HG02885 (cell line): ENCODE measurements at regions not wholly inside any gene's neighbourhood (a gene's known extent, or its start where the extent isn't known, plus 50 kb on each side); places are given as distances from the start of the nearest gene placed in this dataset.
"Not testable (repeated sequence)": the region's sequence is repeated elsewhere in the genome, so short reads cannot be mapped to it uniquely, and the experiment has no call there.

Experiments used
- ATAC-seq: cut with Tn5 transposase; IDR thresholded peaks from one replicate; pipeline ENCODE4 v1.9.1; 2021; ENCODE audit warnings: mild to moderate bottlenecking; ENCODE audit not compliant: unreplicated experiment, poor library complexity

DNA sequence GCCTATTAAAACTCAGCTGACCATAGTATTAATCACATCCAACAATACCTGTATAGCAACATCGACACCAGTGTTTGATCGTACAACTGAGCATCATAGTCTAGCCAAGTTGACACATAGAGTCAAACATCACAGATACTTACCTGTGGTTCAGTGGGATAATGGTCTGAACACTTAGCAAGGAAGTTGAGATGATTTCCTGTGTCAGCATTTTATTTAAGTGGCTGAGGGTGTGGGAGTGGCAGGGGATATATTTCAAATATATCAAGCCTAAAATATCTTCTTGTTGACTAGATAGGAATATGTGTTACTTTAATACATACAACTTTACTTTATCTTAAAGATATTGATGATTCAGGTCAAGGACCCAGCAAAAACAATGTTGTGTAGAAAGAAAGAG, 1038.6 kb downstream of the TSN start:
- no peak for ATAC-seq

GRCh38 chr2:122795763-122796162, 1040.3 kb downstream of the TSN start:
- no peak for ATAC-seq

- ATAC-seq = no peak
Measured at GRCh38 chr2:122799391-122799790, 1043.9 kb downstream of the TSN start.

DNA sequence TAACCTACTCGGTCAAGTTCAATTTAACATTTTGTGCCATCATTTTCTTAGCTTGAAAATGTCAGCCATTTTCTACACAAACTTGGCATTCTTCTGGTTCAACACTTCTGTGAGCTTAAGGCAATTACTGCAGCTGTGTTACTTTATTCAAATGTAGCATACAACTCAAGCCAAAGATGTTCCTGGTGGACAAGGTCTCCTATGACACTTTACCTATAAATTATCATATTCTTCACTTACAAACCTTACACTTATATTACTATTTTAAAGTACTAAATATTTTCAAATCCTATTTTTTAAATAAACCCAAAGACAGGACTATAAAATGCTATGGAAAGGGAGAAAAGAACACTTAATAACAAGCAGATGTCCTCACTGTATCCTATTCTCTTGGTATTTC, 1045.3 kb downstream of the TSN start:
- no peak for ATAC-seq

- no peak for ATAC-seq
Measured at GRCh38 chr2:122804494-122804893, 1049.0 kb downstream of the TSN start.

DNA sequence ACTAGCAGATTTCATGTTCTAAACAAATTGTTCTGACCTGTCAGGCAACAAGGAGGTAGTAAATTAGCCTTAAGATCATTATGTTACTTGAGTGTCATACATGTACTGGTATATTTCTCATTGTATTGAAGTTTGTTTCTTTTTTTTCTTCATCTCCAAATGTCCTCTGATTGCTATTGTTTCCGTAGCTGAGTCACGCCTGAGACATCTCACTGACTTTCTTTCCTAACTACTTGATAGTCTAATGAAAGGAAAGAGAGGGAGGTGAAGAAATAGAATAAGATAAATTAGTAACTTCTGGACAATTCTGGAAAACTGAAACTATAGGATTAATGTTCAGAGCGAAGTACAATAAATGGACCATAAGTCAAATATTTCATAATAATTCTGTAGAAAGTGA, 1049.9 kb downstream of the TSN start:
- no peak for ATAC-seq

DNA sequence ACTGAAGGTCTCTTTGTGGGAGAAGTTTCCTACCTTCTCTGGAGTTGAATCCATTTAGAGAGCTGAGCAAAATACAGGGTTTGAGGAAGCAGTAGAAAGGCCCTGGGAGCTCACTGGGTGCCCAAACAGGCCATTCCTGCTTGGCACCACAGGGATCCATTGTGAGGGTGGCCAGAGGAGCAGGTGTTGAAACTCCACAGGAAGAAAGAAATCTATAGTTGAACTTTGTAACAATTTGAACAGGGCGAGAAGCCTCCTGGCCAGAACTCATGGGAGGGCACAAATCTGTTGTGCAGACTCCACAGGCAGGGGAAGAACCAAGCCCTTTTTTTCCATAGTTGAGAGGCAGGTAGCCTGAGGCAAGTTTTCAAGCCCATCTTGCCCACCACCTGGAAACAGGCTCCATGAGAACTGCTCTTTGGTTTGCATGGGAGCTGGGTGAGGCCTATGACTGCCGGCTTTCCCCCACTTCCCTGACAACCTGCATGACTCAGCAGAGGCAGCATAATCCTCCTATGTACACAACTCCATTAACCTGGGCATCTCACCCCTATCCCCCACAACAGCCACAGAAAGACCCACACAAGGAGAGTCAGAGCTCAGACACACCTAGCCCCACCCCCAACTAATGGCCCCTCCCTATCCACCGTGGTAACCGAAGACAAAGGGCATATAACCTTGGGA, 1053.0 kb downstream of the TSN start:
- no peak for ATAC-seq

- ATAC-seq = not testable (repeated sequence)
Measured at GRCh38 chr2:122812214-122812613, 1056.8 kb downstream of the TSN start.

DNA sequence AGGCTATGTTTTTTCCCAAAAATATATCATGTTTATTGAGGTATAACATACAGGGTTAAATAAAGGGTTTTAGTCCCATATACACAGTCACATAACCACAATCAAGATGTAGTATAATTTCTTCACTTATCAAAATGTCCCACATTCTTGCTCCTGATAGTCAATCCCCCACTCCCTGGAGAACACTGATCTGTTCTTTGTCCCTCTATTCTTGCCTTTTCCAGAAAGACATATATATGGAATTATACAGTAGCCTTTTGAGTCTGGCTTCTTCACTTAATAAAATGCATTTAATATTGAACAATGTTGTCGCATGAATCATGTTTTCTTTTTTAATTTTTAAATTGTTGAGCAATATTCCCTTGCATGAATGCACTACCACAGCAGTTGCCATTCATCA, 1059.7 kb downstream of the TSN start:
- no peak for ATAC-seq

DNA sequence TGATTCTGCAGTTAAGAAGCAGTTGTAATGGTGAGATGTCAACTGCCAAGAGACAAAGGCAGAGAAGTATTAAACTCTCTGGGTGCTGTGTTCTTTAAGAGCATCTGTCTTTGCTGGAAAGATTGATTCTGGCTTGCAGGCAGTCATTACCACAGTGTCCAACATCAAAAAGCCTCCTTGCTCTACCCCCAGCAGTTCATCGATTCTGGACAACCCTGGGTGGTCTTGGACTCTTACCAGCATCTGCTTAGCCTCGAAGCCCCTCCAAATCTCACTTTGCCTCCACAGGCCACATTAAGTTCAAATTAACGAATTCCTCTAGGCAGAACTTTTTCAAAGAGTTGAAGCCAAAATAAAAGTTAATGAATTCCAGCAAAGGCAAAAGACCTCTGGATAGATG, 1061.4 kb downstream of the TSN start:
- ATAC-seq = no peak

- no peak for ATAC-seq
Measured at GRCh38 chr2:122822319-122822718, 1066.9 kb downstream of the TSN start.

DNA sequence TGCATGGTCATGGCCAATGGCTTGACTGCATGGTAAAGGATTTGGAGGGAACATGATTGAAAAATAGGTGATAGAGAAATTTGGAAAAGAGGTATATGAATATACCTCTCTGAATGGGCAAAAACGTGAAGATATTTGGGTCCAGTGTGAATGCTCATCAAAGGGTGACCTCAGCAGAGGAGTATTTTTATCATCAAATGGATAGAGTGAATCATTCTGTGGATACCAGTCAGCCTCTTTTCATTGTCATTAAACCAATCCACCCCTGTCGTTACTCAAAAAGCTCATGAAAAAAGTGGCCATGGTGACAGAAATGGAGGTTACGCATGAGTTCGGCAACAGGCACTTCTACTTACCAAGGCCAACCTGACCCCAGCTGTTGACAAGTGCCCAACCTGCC, 1074.7 kb downstream of the TSN start:
- ATAC-seq = no peak

GRCh38 chr2:122831649-122832048, 1076.2 kb downstream of the TSN start:
- ATAC-seq = no peak

- ATAC-seq = no peak
Measured at GRCh38 chr2:122843503-122843902, 1088.1 kb downstream of the TSN start.

GRCh38 chr2:122851161-122851560, 1095.7 kb downstream of the TSN start:
- ATAC-seq = no peak

DNA sequence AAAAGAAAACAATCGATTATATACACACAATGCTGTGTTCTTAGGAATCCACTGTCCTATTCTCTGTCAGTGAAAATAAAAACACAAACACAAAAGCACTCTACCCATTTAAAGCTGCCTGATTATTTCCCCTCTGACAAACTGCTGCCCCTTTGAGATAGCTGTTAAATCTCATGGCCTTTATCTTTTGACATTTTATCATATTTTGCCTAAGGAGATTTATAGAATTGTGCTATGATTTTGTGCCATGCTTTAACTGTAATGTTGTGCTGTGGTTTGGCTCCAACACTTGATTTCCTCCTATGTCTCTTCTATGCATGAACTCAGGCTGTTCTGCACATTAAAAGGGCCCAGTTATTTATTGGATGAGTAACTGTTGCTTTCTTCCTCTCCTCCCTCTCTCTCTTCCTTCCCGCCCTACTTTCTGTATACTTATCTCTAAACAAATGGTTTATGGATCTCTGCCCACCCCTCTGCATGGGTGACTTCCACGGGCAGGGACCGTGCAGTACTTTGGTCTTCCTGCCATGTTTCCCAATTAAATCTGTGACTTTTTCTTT, 1096.6 kb downstream of the TSN start:
- no peak for ATAC-seq

DNA sequence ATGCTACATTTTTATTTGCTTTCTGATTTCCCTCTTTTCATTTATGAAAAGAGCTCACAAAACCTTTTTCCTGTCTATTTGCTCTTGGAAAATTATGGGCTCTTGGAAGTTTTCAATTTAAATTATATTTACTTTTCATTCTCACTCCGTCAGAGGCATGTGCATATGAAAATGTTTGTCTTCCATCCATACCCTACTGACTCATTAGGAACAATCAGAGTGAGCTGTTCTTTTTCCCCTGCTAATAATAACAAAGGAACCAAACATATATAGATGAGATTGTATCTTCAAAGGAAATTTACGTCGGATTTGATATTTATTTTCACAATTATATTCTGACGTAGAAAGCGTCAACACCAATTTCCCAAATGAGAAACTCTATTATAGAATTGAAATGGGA, 1101.2 kb downstream of the TSN start:
- ATAC-seq = no peak

GRCh38 chr2:122858075-122858702, 1102.7 kb downstream of the TSN start:
- no peak for ATAC-seq

DNA sequence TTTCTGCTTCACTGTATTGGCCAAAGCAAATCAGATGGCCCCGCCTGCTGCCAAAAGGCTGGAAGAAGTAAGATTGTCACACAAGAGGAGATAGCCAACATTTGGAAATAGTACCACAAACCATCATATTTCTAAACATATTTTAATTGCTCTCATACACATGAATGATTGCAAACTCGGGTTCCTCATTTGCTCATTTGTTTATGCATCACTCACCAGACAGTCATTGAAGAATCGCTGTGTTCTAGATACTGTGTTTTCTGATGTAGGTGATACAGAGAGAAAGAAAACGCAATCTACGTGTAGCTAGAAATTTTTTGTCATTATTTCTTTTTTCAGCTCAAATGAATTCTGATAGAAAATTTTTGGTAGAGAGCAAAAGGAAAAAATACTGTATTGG, 1103.4 kb downstream of the TSN start:
- ATAC-seq = no peak

GRCh38 chr2:122859260-122859659, 1103.8 kb downstream of the TSN start:
- no peak for ATAC-seq

- ATAC-seq = no peak
Measured at GRCh38 chr2:122863532-122863931, 1108.1 kb downstream of the TSN start.

DNA sequence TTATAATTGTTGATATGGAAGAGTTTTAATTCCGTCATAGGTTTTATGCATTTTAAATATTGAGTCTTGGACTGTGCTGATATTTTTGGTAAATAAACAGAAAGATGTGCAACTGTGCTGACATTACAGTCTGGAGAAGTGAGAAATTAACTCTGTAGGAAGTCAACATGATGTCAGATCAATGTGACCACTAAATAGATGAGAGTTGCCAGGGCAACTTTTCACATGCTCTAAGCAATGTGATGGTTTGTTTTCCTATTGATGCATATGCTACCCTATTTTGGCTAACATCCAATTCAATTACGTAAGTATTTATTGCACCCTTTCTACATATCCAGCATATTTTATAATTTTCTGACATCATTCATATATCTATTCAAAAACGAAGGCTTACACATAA, 1109.3 kb downstream of the TSN start:
- ATAC-seq = no peak
